Mucosa of stomach (tissue), 1 donor: ENCODE measurements at regions not wholly inside any gene's neighbourhood (a gene's known extent, or its start where the extent isn't known, plus 50 kb on each side); places are given as distances from the start of the nearest gene placed in this dataset.

ENCODE experiments used
- H3K27me3 ChIP-seq: one replicate; pipeline ENCODE4 v1.7.0; 2013; ENCODE audit warnings: mild to moderate bottlenecking, low read length; ENCODE audit not compliant: control insufficient read depth, insufficient read depth
- H3K36me3 ChIP-seq: one replicate; pipeline ENCODE4 v1.7.0; 2013; ENCODE audit warnings: low read length; ENCODE audit not compliant: control insufficient read depth, insufficient read depth
- H3K4me1 ChIP-seq: one replicate; pipeline ENCODE4 v1.7.0; 2013; ENCODE audit warnings: mild to moderate bottlenecking, low read length; ENCODE audit not compliant: control insufficient read depth, insufficient read depth
- H3K4me3 ChIP-seq: one replicate; pipeline ENCODE4 v1.7.0; 2013; ENCODE audit warnings: low read length
- H3K9ac ChIP-seq: one replicate; pipeline ENCODE4 v1.7.0; 2013; ENCODE audit warnings: mild to moderate bottlenecking, low read length, moderate library complexity
- H3K9me3 ChIP-seq: one replicate; pipeline ENCODE4 v1.7.0; 2013; ENCODE audit warnings: mild to moderate bottlenecking, low read length, moderate library complexity; ENCODE audit not compliant: control insufficient read depth
- donor health status: Pancreatic carcinoma.

- Histone ChIP-seq H3K4me3 (no peak overlapping the region), H3K9ac (no peak overlapping the region), H3K36me3 (no peaks in the 10 kb centered on the region), H3K9me3 (no peaks in the 10 kb centered on the region), H3K27me3 (no peaks in the 10 kb centered on the region), H3K4me1 (no peaks in the 10 kb centered on the region)
These were observed 633.8 kb downstream of the PTPRC start for GRCh38 chr1:199272628-199273086.

- no peaks in the 10 kb centered on the region for H3K4me1 ChIP-seq
- no peaks in the 10 kb centered on the region for H3K9me3 ChIP-seq
- H3K4me3 ChIP-seq: no peak overlapping the region
- H3K36me3 ChIP-seq: no peaks in the 10 kb centered on the region
- H3K27me3 ChIP-seq: no peaks in the 10 kb centered on the region
- no peak overlapping the region for H3K9ac ChIP-seq
These were observed 635.1 kb downstream of the PTPRC start for GRCh38 chr1:199273837-199274379.

- no peak overlapping the region for H3K9ac ChIP-seq
- no peaks in the 10 kb centered on the region for H3K36me3 ChIP-seq
- no peaks in the 10 kb centered on the region for H3K4me1 ChIP-seq
- H3K9me3 ChIP-seq: no peaks in the 10 kb centered on the region
- H3K4me3 ChIP-seq: no peak overlapping the region
- no peaks in the 10 kb centered on the region for H3K27me3 ChIP-seq
These were observed 640.2 kb downstream of the PTPRC start for GRCh38 chr1:199279067-199279466.

GRCh38 chr1:199279872-199280645, 641.2 kb downstream of the PTPRC start:
- H3K27me3 ChIP-seq: no peaks in the 10 kb centered on the region
- H3K36me3 ChIP-seq: no peaks in the 10 kb centered on the region
- H3K9ac ChIP-seq: no peak overlapping the region
- H3K9me3 ChIP-seq: no peaks in the 10 kb centered on the region
- H3K4me1 ChIP-seq: no peaks in the 10 kb centered on the region
- H3K4me3 ChIP-seq: no peak overlapping the region

GRCh38 chr1:199282751-199283305, 644.0 kb downstream of the PTPRC start:
- Histone ChIP-seq H3K27me3 (no peaks in the 10 kb centered on the region), H3K9ac (no peak overlapping the region), H3K9me3 (no peaks in the 10 kb centered on the region), H3K36me3 (no peaks in the 10 kb centered on the region), H3K4me3 (no peak overlapping the region), H3K4me1 (no peaks in the 10 kb centered on the region)

- Histone ChIP-seq H3K4me1 (no peaks in the 10 kb centered on the region), H3K4me3 (no peak overlapping the region), H3K27me3 (no peaks in the 10 kb centered on the region), H3K9ac (no peak overlapping the region), H3K9me3 (no peaks in the 10 kb centered on the region), H3K36me3 (no peaks in the 10 kb centered on the region)
These were observed 645.0 kb downstream of the PTPRC start for GRCh38 chr1:199283794-199284193.

- H3K9me3 ChIP-seq: no peaks in the 10 kb centered on the region
- H3K4me1 ChIP-seq: no peaks in the 10 kb centered on the region
These were observed 648.4 kb downstream of the PTPRC start for GRCh38 chr1:199287206-199287605.

GRCh38 chr1:199287647-199288046, 648.8 kb downstream of the PTPRC start:
- H3K9me3 ChIP-seq: no peaks in the 10 kb centered on the region
- H3K27me3 ChIP-seq: no peaks in the 10 kb centered on the region
- H3K4me1 ChIP-seq: no peaks in the 10 kb centered on the region
- H3K9ac ChIP-seq: no peak overlapping the region
- H3K4me3 ChIP-seq: no peak overlapping the region
- no peaks in the 10 kb centered on the region for H3K36me3 ChIP-seq

More at GRCh38 chr1:199287206-199287605, 648.4 kb downstream of the PTPRC start:
- Histone ChIP-seq H3K9ac (no peak overlapping the region), H3K36me3 (no peaks in the 10 kb centered on the region), H3K27me3 (no peaks in the 10 kb centered on the region), H3K4me3 (no peak overlapping the region)

GRCh38 chr1:199290186-199290585, 651.3 kb downstream of the PTPRC start:
- no peaks in the 10 kb centered on the region for H3K9me3 ChIP-seq
- no peak overlapping the region for H3K4me3 ChIP-seq
- no peaks in the 10 kb centered on the region for H3K27me3 ChIP-seq
- no peaks in the 10 kb centered on the region for H3K36me3 ChIP-seq
- H3K4me1 ChIP-seq: no peaks in the 10 kb centered on the region
- no peak overlapping the region for H3K9ac ChIP-seq

- Histone ChIP-seq H3K4me1 (no peaks in the 10 kb centered on the region), H3K9me3 (no peaks in the 10 kb centered on the region), H3K36me3 (no peaks in the 10 kb centered on the region), H3K9ac (no peak overlapping the region), H3K27me3 (no peaks in the 10 kb centered on the region), H3K4me3 (no peak overlapping the region)
These were observed 652.3 kb downstream of the PTPRC start for GRCh38 chr1:199291022-199291740.

- Histone ChIP-seq H3K36me3 (no peaks in the 10 kb centered on the region), H3K27me3 (no peaks in the 10 kb centered on the region), H3K4me1 (no peaks in the 10 kb centered on the region), H3K4me3 (no peak overlapping the region), H3K9ac (no peak overlapping the region), H3K9me3 (no peaks in the 10 kb centered on the region)
These were observed 654.1 kb downstream of the PTPRC start for GRCh38 chr1:199292896-199293295.

GRCh38 chr1:199295107-199295506, 656.3 kb downstream of the PTPRC start:
- H3K4me3 ChIP-seq: no peak overlapping the region
- no peaks in the 10 kb centered on the region for H3K36me3 ChIP-seq
- no peaks in the 10 kb centered on the region for H3K4me1 ChIP-seq
- no peaks in the 10 kb centered on the region for H3K27me3 ChIP-seq
- no peaks in the 10 kb centered on the region for H3K9me3 ChIP-seq
- H3K9ac ChIP-seq: no peak overlapping the region
